Inflammatory macrophage treated with lipopolysaccharide for 1 hour (primary cell): ENCODE measurements at regions not wholly inside any gene's neighbourhood (a gene's known extent, or its start where the extent isn't known, plus 50 kb on each side); places are given as distances from the start of the nearest gene placed in this dataset.
"Not testable (repeated sequence)": the region's sequence is repeated elsewhere in the genome, so short reads cannot be mapped to it uniquely, and the experiment has no call there.

ENCODE experiments used
- DNase-seq, 2 donors: peaks; one replicate each; pipeline ENCODE4 v3.0.0-alpha.2; 2020 to 2022

GRCh38 chr10:21042536-21042935 lies 145.4 kb upstream of the NEBL start:
- DNase-seq: no peak

GRCh38 chr10:21041763-21042458 lies 144.8 kb upstream of the NEBL start:
- DNase-seq: no peak

- no peak for DNase-seq
These were observed 142.6 kb upstream of the NEBL start for GRCh38 chr10:21039721-21040120.

- no peak for DNase-seq
These were observed 139.6 kb upstream of the NEBL start for GRCh38 chr10:21036757-21037156.

GRCh38 chr10:21034770-21035169 lies 137.7 kb upstream of the NEBL start:
- not testable (repeated sequence) for DNase-seq

- DNase-seq: no peak
These were observed 137.1 kb upstream of the NEBL start for GRCh38 chr10:21034241-21034640.

- DNase-seq: no peak
These were observed 135.6 kb upstream of the NEBL start for GRCh38 chr10:21032587-21033319.

GRCh38 chr10:21031232-21031795 lies 134.2 kb upstream of the NEBL start:
- no peak for DNase-seq

GRCh38 chr10:21030091-21030490 lies 133.0 kb upstream of the NEBL start:
- peak; percentile 13 to 50 for DNase-seq

- DNase-seq: peak; percentile 3 to 23
These were observed 125.7 kb upstream of the NEBL start for GRCh38 chr10:21022821-21023220.

GRCh38 chr10:21021843-21022594 lies 124.9 kb upstream of the NEBL start:
- no peak for DNase-seq

GRCh38 chr10:21021231-21021630 lies 124.1 kb upstream of the NEBL start:
- no peak for DNase-seq

GRCh38 chr10:21020545-21020944 lies 123.4 kb upstream of the NEBL start:
- no peak for DNase-seq

GRCh38 chr10:21019436-21019835 lies 122.3 kb upstream of the NEBL start:
- no peak for DNase-seq

- no peak for DNase-seq
These were observed 118.7 kb upstream of the NEBL start for GRCh38 chr10:21015851-21016250.

GRCh38 chr10:21014141-21014540 lies 117.0 kb upstream of the NEBL start:
- no peak for DNase-seq

- DNase-seq: no peak
These were observed 114.4 kb upstream of the NEBL start for GRCh38 chr10:21011433-21012018.

- DNase-seq: no peak
These were observed 113.5 kb upstream of the NEBL start for GRCh38 chr10:21010615-21011014.

GRCh38 chr10:21003240-21003822 lies 106.2 kb upstream of the NEBL start:
- no peak for DNase-seq

- no peak for DNase-seq
These were observed 105.2 kb upstream of the NEBL start for GRCh38 chr10:21002091-21002878.

GRCh38 chr10:20999699-21000098 lies 102.6 kb upstream of the NEBL start:
- DNase-seq: no peak

- no peak for DNase-seq
These were observed 100.9 kb upstream of the NEBL start for GRCh38 chr10:20998036-20998435.
